ENCODE measurements at regions not wholly inside any gene's neighbourhood (a gene's known extent, or its start where the extent isn't known, plus 50 kb on each side); places are given as distances from the start of the nearest gene placed in this dataset.
A peak's percentile ranks its signal among the peaks of the same experiment; 100 is the strongest.

- TF ChIP-seq CTCF (IDR thresholded peaks at IDR 0.05) (peak; percentile 13 to 74 (median 68)), POLR2A (IDR thresholded peaks at IDR 0.05) (no peak)
- Histone ChIP-seq H3K36me3 (no peaks in the 10 kb centered on the region), H3K27ac (no peak overlapping the region), H3K9me3 (no peaks in the 10 kb centered on the region), H3K4me3 (no peak overlapping the region), H3K27me3 (no peaks in the 10 kb centered on the region), H3K4me1 (no peaks in the 10 kb centered on the region)
- peak; percentile 68 to 88 (median 81) for DNase-seq
Observed at GRCh38 chr11:11028017-11028692, 170.3 kb upstream of the ZBED5 start.

DNA sequence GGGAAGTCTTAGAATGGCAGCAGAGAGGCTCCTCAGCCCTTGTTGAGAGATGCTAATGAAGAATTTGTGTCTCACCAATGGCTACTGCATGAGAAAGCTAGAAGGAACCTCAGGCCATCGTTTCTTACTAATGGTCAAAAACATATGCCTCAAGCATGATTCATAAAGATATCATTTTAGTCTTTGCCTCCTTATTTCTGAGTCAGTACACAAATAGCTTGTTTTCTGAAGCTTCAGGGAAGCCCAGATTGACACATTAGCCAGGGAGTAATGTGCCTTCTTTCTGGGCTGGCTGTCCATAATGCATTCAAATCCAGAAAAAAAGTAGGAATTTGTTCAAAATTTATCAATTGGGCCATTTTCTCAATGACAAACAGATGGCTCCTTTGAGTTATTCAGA is 169.4 kb upstream of the ZBED5 start:
- Histone ChIP-seq H3K4me3 (no peak overlapping the region), H3K36me3 (no peaks in the 10 kb centered on the region), H3K4me1 (no peaks in the 10 kb centered on the region), H3K27ac (no peak overlapping the region), H3K9me3 (no peaks in the 10 kb centered on the region), H3K27me3 (no peaks in the 10 kb centered on the region)
- DNase-seq: no peak
- TF ChIP-seq POLR2A (IDR thresholded peaks at IDR 0.05): no peak
- no peak for TF ChIP-seq CTCF (IDR thresholded peaks at IDR 0.05)

GRCh38 chr11:11025087-11025486 is 167.2 kb upstream of the ZBED5 start:
- no peak overlapping the region for H3K4me3 ChIP-seq
- H3K27ac ChIP-seq: no peak overlapping the region
- TF ChIP-seq CTCF (IDR thresholded peaks at IDR 0.05): no peak
- TF ChIP-seq POLR2A (IDR thresholded peaks at IDR 0.05): no peak
- H3K36me3 ChIP-seq: no peaks in the 10 kb centered on the region
- H3K9me3 ChIP-seq: no peaks in the 10 kb centered on the region
- no peak for DNase-seq
- H3K27me3 ChIP-seq: no peaks in the 10 kb centered on the region
- no peaks in the 10 kb centered on the region for H3K4me1 ChIP-seq

GRCh38 chr11:11022125-11022730 is 164.4 kb upstream of the ZBED5 start:
- H3K4me1 ChIP-seq: no peaks in the 10 kb centered on the region
- TF ChIP-seq POLR2A (IDR thresholded peaks at IDR 0.05): no peak
- peak; percentile 29 to 66 (median 58) for TF ChIP-seq CTCF (IDR thresholded peaks at IDR 0.05)
- DNase-seq: no peak
- no peaks in the 10 kb centered on the region for H3K9me3 ChIP-seq
- no peak overlapping the region for H3K27ac ChIP-seq
- no peaks in the 10 kb centered on the region for H3K27me3 ChIP-seq
- no peak overlapping the region for H3K4me3 ChIP-seq
- H3K36me3 ChIP-seq: no peaks in the 10 kb centered on the region

DNA sequence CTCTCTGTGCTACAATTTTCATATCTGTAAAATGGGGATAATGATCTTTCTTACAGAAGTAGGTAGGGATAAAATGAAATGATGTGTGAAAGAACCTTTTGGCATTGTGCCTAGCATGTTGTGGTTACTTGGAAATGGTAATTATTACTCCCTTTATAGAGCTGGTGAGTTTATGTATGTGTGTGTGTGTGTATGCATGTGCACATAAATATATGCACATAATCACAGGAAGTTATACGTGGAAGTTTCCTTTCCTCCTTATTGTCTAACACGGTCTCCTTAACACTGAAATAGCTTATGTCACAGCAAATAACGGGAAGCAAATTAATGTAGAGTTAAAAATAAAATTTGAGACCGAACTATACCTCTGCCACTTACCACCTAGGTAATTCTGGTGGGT is 163.7 kb upstream of the ZBED5 start:
- H3K4me3 ChIP-seq: no peak overlapping the region
- no peak for TF ChIP-seq POLR2A (IDR thresholded peaks at IDR 0.05)
- no peak for TF ChIP-seq CTCF (IDR thresholded peaks at IDR 0.05)
- H3K27ac ChIP-seq: no peak overlapping the region

More for the DNA sequence above, 163.7 kb upstream of the ZBED5 start:
- no peaks in the 10 kb centered on the region for H3K4me1 ChIP-seq
- H3K9me3 ChIP-seq: no peaks in the 10 kb centered on the region
- H3K27me3 ChIP-seq: no peaks in the 10 kb centered on the region
- DNase-seq: no peak
- no peaks in the 10 kb centered on the region for H3K36me3 ChIP-seq

Data from Peyer's patch (tissue), 4 donors.